GM12878 (cell line): ENCODE measurements at regions not wholly inside any gene's neighbourhood (a gene's known extent, or its start where the extent isn't known, plus 50 kb on each side); places are given as distances from the start of the nearest gene placed in this dataset.

Experiments
- ATAC-seq: fragments of 200-7000 bp; cut with Tn5 transposase; 3 replicates; pipeline ENCODE4 v1.9.1; 2020; ENCODE audit warnings: mild to moderate bottlenecking, moderate library complexity
- BruUV-seq: library from RNA; stranded (reverse); fragments of 400-500 nt; replicated peaks from 2 replicates; lab custom pipeline; 2021; lab: Mats Ljungman, UMichigan
- CTCF ChIA-PET: fragments of 300-600 bp; sonication (Branson Sonifier 250); formaldehyde crosslinking; extraction: SDS; loops from one replicate; lab custom pipeline; 2021; ENCODE audit warnings: inconsistent platforms; lab: Yijun Ruan, JAX
- POLR2A ChIA-PET: fragments of 350-600 bp; formaldehyde crosslinking; extraction: SDS; loops from one replicate; lab custom pipeline; 2021; ENCODE audit warnings: inconsistent platforms; lab: Charles Lee
- RAD21 ChIA-PET: fragments of 300-600 bp; sonication (Branson Sonifier 250); formaldehyde crosslinking; loops from one replicate; lab custom pipeline; 2023; ENCODE audit warnings: antibody characterized with exemption; ENCODE audit not compliant: unreplicated experiment; lab: Charles Lee
- SMC1A ChIA-PET: fragments of 300-600 bp; sonication (Branson Sonifier 250); formaldehyde crosslinking; loops from one replicate; lab custom pipeline; 2023; ENCODE audit not compliant: unreplicated experiment, uncharacterized antibody; lab: Charles Lee
- DNase-seq: peaks from one replicate; pipeline ENCODE4 v3.0.0-alpha.2; 2011; ENCODE audit warnings: low read depth, low spot score
- FAIRE-seq: peaks from 3 replicates; lab custom pipeline; 2011; peaks lifted over from hg19 to GRCh38; lab: Jason Lieb, UNC
- H2AFZ ChIP-seq: 2 replicates; pipeline ENCODE4 v1.6.0; 2011; ENCODE audit warnings: low read depth, low read length, control low read depth; ENCODE audit not compliant: control insufficient read depth
- H3K27ac ChIP-seq: 2 replicates; pipeline ENCODE4 v1.5.1; 2011; ENCODE audit warnings: control low read depth; ENCODE audit not compliant: control insufficient read depth, insufficient read depth
- H3K27me3 ChIP-seq, 2 experiments: replicated peaks in 1 of 2; 2 replicates each; pipeline versions ENCODE4 v1.6.0 to v1.6.1; 2011; ENCODE audit warnings: low read length in 1 of 2; ENCODE audit not compliant: control insufficient read depth in 2 of 2, insufficient read depth in 2 of 2
- H3K36me3 ChIP-seq, 2 experiments: 2 replicates each; pipeline ENCODE4 v1.5.1; 2011; ENCODE audit warnings: low read length in 1 of 2; ENCODE audit not compliant: control insufficient read depth in 2 of 2, insufficient read depth in 2 of 2
- H3K4me1 ChIP-seq: 2 replicates; pipeline ENCODE4 v1.6.1; 2011; ENCODE audit warnings: mild to moderate bottlenecking, low read length, moderate library complexity, mixed read lengths; ENCODE audit not compliant: control insufficient read depth, insufficient read depth
- H3K4me2 ChIP-seq: 2 replicates; pipeline ENCODE4 v1.6.0; 2011; ENCODE audit warnings: control low read depth; ENCODE audit not compliant: control insufficient read depth, insufficient read depth
- H3K4me3 ChIP-seq: fragments of 200-600 bp; sonication (generic); 2 replicates; pipeline ENCODE4 v1.5.1; 2016
- H3K79me2 ChIP-seq: 2 replicates; pipeline ENCODE4 v1.6.0; 2011; ENCODE audit warnings: low read length; ENCODE audit not compliant: control insufficient read depth, insufficient read depth
- H3K9ac ChIP-seq: 2 replicates; pipeline ENCODE4 v1.8.0; 2011; ENCODE audit warnings: low read length, control low read depth, mixed read lengths; ENCODE audit not compliant: control insufficient read depth, insufficient read depth
- H3K9me3 ChIP-seq: replicated peaks from 3 replicates; pipeline ENCODE4 v1.5.1; 2011; ENCODE audit warnings: mild to moderate bottlenecking, low read length; ENCODE audit not compliant: control insufficient read depth, insufficient read depth
- H4K20me1 ChIP-seq: 2 replicates; pipeline ENCODE4 v1.6.0; 2011; ENCODE audit not compliant: control insufficient read depth, insufficient read depth
- CREB1 ChIP-seq: IDR thresholded peaks from 2 replicates; pipeline ENCODE4 v1.6.1; 2012; ENCODE audit warnings: low read depth, mild to moderate bottlenecking, inconsistent platforms
- DPF2 ChIP-seq: fragments of 450-650 bp; IDR thresholded peaks from 2 replicates; pipeline ENCODE4 v1.6.1; 2017; ENCODE audit warnings: mild to moderate bottlenecking
- EP300 ChIP-seq, 2 experiments: fragments of 150-350 bp in 1 of 2; IDR thresholded peaks; 2 replicates each; pipeline ENCODE4 v1.6.1; 2011 to 2012; ENCODE audit warnings: low read depth in 2 of 2, low read length in 2 of 2, borderline replicate concordance in 1 of 2, improper control_type of control experiment in 1 of 2, inconsistent platforms in 1 of 2; ENCODE audit not compliant: control insufficient read depth in 1 of 2
- HCFC1 ChIP-seq: fragments of 150-350 bp; IDR thresholded peaks from 2 replicates; pipeline ENCODE4 v1.6.1; 2014; ENCODE audit warnings: low read length
- JUND ChIP-seq: IDR thresholded peaks from 2 replicates; pipeline ENCODE4 v1.6.1; 2012; ENCODE audit warnings: low read depth, mild to moderate bottlenecking, low read length, improper control_type of control experiment, moderate library complexity
- KDM1A ChIP-seq: fragments of 200-600 bp; sonication (generic); IDR thresholded peaks from 2 replicates; pipeline ENCODE4 v1.6.1; 2016; ENCODE audit warnings: borderline replicate concordance
- MTA3 ChIP-seq: IDR thresholded peaks from 2 replicates; pipeline ENCODE4 v1.6.1; 2012; ENCODE audit warnings: low read length, inconsistent platforms, borderline replicate concordance
- NFIC ChIP-seq: IDR thresholded peaks from 2 replicates; pipeline ENCODE4 v1.6.1; 2012; ENCODE audit warnings: low read depth, mild to moderate bottlenecking, inconsistent platforms, low read length, moderate library complexity
- RAD51 ChIP-seq: fragments of 450-650 bp; IDR thresholded peaks from 2 replicates; pipeline ENCODE4 v1.6.1; 2016; ENCODE audit warnings: moderate library complexity, mild to moderate bottlenecking, inconsistent platforms
- RCOR1 ChIP-seq: conservative IDR thresholded peaks from 2 replicates; pipeline ENCODE4 v1.6.1; 2012; ENCODE audit warnings: low read depth, low read length, improper control_type of control experiment
- RELA ChIP-seq: fragments of 450-650 bp; IDR thresholded peaks from 2 replicates; pipeline ENCODE4 v1.8.0; 2014; ENCODE audit warnings: borderline replicate concordance; ENCODE audit not compliant: partially characterized antibody
- STAT1 ChIP-seq: fragments of 450-650 bp; conservative IDR thresholded peaks from 2 replicates; pipeline ENCODE4 v1.6.1; 2014; ENCODE audit warnings: antibody characterized with exemption, mild to moderate bottlenecking
- STAT3 ChIP-seq: IDR thresholded peaks from 2 replicates; pipeline ENCODE4 v1.6.1; 2011; ENCODE audit warnings: low read depth, low read length, improper control_type of control experiment
- WRNIP1 ChIP-seq: IDR thresholded peaks from 2 replicates; pipeline ENCODE4 v1.6.1; 2011; ENCODE audit warnings: low read depth, low read length, improper control_type of control experiment, borderline replicate concordance
- YY1 ChIP-seq: IDR thresholded peaks from 2 replicates; pipeline ENCODE4 v1.6.1; 2011; ENCODE audit warnings: low read depth, mild to moderate bottlenecking, low read length
- ZNF217 ChIP-seq: fragments of 450-650 bp; IDR thresholded peaks from 2 replicates; pipeline ENCODE4 v1.6.1; 2017; ENCODE audit warnings: antibody characterized with exemption, mild to moderate bottlenecking
- ZNF24 ChIP-seq: fragments of 450-650 bp; IDR thresholded peaks from 2 replicates; pipeline ENCODE4 v1.6.1; 2017; ENCODE audit warnings: antibody characterized with exemption, mild to moderate bottlenecking
- WGBS: methylation state at CpG from one replicate; pipeline ENCODE4 v1.1.6; 2016; ENCODE audit warnings: low lambda C conversion rate; ENCODE audit not compliant: insufficient replicate concordance, insufficient coverage; ENCODE audit errors: missing lambda C conversion rate; 5-methylcytosine and 5-hydroxymethylcytosine counted together
- in situ Hi-C: fragments of 300-500 bp; cut with MboI; formaldehyde crosslinking; loops from 9 replicates; pipeline ENCODE4 v1.14.3; 2018; ENCODE audit warnings: mixed read lengths
- intact Hi-C: fragments of 100-400 bp; cut with micrococcal nuclease; formaldehyde crosslinking; loops from one replicate; pipeline ENCODE4 v1.14.2; 2022; ENCODE audit not compliant: unreplicated experiment
- TF ChIP-seq, protein P1 (sequence below): IDR thresholded peaks from 2 replicates; pipeline ENCODE4 v1.6.1; 2012; ENCODE audit warnings: improper control_type of control experiment, low read depth, low read length; ENCODE audit not compliant: insufficient replicate concordance
- TF ChIP-seq, protein P2 (sequence below): IDR thresholded peaks from 2 replicates; pipeline ENCODE4 v1.6.1; 2011; ENCODE audit warnings: borderline replicate concordance, low read depth, mild to moderate bottlenecking, moderate library complexity, low read length; ENCODE audit not compliant: insufficient read depth, poor library complexity, severe bottlenecking
- TF ChIP-seq, protein P3 (sequence below): IDR thresholded peaks from 2 replicates; pipeline ENCODE4 v1.6.1; 2012; ENCODE audit warnings: low read depth, low read length, improper control_type of control experiment

DNA sequence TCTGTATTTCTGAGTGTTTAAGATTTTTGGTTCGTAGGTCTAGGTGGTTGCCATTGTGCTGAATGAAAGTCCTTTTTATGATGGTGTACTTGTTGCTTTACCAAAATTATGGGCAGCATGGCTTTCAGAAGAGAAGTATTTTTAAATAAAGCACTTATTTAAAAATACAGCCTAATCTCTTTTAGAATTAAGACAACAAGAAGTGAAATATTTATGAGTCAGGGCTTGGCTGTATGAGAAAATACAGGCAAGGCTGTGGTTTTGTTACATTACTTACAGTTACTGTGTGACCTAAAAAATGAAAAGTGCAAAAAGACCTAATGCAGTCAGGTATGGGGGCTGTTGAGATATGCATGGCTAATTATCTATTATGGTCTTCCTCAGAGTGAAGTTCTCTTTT is 185.2 kb upstream of the PPP1R3A start:
- FAIRE-seq (no peak), ATAC-seq (no peak), DNase-seq (no peak)
- 0% methylated on average over 1 of the region's 1 CpG for WGBS
- Histone ChIP-seq H3K36me3 (no peaks in the 10 kb centered on the region), H3K79me2 (no peaks in the 10 kb centered on the region), H3K4me2 (no peak overlapping the region), H3K4me1 (no peaks in the 10 kb centered on the region), H3K9me3 (no peaks in the 10 kb centered on the region), H4K20me1 (no peaks in the 10 kb centered on the region), H3K9ac (no peak overlapping the region), H2AFZ (no peak overlapping the region), H3K27ac (no peak overlapping the region), H3K27me3 (no peaks in the 10 kb centered on the region), H3K4me3 (no peak overlapping the region)
- ChIA-PET POLR2A (no interaction called here), RAD21 (no interaction called here), SMC1A (interaction anchor here (1.1 kb wide), 1 partner anchor 11 kb away, joined by 3 read pairs; no protein-coding TSS in a partner anchor), CTCF (no interaction called here)
- TF ChIP-seq STAT1 (no peak), KDM1A (no peak), EP300 (IDR thresholded peaks at IDR 0.05; ENCODE audit: borderline replicate concordance in 1 of 2, control insufficient read depth in 1 of 2, low read depth in 2 of 2, low read length in 2 of 2) (no peak), ZNF217 (no peak), ZNF24 (no peak), JUND (no peak), YY1 (no peak), HCFC1 (no peak), RELA (no peak), CREB1 (no peak), RCOR1 (no peak), STAT3 (no peak), NFIC (no peak), DPF2 (no peak), MTA3 (no peak), RAD51 (no peak), WRNIP1 (no peak)
- TF ChIP-seq, protein P1, sequence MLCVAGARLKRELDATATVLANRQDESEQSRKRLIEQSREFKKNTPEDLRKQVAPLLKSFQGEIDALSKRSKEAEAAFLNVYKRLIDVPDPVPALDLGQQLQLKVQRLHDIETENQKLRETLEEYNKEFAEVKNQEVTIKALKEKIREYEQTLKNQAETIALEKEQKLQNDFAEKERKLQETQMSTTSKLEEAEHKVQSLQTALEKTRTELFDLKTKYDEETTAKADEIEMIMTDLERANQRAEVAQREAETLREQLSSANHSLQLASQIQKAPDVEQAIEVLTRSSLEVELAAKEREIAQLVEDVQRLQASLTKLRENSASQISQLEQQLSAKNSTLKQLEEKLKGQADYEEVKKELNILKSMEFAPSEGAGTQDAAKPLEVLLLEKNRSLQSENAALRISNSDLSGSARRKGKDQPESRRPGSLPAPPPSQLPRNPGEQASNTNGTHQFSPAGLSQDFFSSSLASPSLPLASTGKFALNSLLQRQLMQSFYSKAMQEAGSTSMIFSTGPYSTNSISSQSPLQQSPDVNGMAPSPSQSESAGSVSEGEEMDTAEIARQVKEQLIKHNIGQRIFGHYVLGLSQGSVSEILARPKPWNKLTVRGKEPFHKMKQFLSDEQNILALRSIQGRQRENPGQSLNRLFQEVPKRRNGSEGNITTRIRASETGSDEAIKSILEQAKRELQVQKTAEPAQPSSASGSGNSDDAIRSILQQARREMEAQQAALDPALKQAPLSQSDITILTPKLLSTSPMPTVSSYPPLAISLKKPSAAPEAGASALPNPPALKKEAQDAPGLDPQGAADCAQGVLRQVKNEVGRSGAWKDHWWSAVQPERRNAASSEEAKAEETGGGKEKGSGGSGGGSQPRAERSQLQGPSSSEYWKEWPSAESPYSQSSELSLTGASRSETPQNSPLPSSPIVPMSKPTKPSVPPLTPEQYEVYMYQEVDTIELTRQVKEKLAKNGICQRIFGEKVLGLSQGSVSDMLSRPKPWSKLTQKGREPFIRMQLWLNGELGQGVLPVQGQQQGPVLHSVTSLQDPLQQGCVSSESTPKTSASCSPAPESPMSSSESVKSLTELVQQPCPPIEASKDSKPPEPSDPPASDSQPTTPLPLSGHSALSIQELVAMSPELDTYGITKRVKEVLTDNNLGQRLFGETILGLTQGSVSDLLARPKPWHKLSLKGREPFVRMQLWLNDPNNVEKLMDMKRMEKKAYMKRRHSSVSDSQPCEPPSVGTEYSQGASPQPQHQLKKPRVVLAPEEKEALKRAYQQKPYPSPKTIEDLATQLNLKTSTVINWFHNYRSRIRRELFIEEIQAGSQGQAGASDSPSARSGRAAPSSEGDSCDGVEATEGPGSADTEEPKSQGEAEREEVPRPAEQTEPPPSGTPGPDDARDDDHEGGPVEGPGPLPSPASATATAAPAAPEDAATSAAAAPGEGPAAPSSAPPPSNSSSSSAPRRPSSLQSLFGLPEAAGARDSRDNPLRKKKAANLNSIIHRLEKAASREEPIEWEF: no peak
- TF ChIP-seq, protein P2, sequence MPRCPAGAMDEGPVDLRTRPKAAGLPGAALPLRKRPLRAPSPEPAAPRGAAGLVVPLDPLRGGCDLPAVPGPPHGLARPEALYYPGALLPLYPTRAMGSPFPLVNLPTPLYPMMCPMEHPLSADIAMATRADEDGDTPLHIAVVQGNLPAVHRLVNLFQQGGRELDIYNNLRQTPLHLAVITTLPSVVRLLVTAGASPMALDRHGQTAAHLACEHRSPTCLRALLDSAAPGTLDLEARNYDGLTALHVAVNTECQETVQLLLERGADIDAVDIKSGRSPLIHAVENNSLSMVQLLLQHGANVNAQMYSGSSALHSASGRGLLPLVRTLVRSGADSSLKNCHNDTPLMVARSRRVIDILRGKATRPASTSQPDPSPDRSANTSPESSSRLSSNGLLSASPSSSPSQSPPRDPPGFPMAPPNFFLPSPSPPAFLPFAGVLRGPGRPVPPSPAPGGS: no peak
- TF ChIP-seq, protein P3, sequence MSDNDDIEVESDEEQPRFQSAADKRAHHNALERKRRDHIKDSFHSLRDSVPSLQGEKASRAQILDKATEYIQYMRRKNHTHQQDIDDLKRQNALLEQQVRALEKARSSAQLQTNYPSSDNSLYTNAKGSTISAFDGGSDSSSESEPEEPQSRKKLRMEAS: no peak
- intact Hi-C loops: no loop called here
- in situ Hi-C loops: no loop called here
- no TSS peak for BruUV-seq
